NCI-H2227 (cell line): ENCODE measurements at regions not wholly inside any gene's neighbourhood (a gene's known extent, or its start where the extent isn't known, plus 50 kb on each side); places are given as distances from the start of the nearest gene placed in this dataset.
A peak's percentile ranks its signal among the peaks of the same experiment; 100 is the strongest.

Experiments used
- DNase-seq: peaks from one replicate; lab custom pipeline; 2025; ENCODE audit not compliant: unreplicated experiment; lab: John Stamatoyannopoulos, UW

- DNase-seq = no peak
These were observed 245.8 kb upstream of the JAG1 start for GRCh38 chr20:10919396-10920140.

DNA sequence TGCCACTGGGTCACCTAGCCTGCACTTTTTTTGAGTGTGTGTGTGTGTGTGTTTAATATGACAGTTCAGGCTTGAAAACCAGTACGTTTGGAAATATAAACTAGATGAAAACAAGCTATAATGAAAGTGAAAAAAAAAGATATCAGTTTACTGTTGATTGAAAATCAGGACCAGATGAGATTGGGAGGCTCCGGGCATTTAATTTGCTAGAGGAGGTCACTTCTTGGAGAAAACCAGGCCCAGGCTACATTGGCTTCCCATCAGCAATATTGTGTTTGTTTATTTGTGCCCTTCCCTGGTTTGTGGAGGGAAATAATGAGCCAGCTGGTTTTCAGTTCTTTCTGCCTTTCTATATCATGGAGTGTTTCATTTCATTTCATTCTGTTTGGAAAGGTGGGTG is 246.6 kb upstream of the JAG1 start:
- no peak for DNase-seq

DNA sequence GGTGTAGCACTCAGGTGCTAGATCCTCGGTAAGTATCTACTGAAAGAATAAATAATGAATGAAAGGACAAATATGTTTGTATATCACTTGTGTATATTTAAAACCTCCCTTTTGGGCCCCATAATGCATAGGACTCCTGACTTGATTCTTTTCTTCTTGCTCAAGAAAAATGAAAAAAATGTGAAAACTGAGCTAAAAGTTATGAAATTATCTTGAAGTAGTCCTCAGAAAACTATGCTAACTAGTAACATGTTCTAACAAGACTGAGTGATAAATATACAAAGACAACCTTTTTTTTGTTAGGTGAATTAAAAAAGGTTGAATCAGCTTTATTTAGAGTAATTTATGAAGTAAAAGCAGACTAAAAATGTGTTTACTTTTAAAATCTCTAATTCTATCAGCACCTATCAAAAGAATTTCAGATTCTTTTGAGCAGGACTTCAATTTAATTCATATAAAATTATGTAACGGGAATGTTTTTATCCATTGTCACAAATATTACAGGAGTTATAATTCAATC is 247.8 kb upstream of the JAG1 start:
- DNase-seq = no peak

DNA sequence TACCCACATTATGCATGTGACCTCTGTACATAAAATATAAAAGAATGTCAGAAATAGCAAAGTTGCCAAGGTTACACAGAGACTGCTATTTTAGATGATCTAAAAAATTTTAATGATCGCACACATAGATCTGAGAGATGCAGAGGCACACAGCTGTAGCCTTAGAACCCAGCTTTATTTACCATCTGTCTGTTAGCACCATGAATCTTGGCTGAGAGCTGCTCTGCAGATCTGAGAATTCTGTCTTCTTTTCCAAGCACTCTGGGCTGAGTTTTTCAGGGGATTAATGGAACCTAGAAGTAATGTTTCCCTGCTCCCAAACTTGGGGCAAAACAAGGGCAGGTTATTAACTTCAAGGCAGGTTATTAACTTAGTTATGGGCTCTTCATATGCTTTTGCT is 248.7 kb upstream of the JAG1 start:
- DNase-seq = no peak

DNA sequence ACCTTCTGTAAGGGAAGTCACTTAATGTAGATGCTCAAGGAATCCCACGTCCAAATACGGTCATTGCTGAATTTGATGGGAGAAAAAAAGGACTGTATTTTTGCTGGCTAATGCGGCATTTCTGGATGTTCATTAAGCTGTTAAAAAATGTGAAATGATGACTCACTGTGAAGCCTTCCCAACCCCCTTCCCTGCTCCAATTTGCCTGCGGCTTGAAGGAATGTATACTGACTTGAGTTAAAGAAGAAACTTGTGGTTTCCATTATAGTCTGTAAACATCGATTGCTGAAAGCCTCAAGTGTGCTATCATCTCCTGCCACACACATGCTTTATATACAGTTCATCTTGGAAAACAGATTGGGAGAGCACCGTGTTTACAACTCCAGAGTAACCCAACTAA is 249.1 kb upstream of the JAG1 start:
- no peak for DNase-seq

DNA sequence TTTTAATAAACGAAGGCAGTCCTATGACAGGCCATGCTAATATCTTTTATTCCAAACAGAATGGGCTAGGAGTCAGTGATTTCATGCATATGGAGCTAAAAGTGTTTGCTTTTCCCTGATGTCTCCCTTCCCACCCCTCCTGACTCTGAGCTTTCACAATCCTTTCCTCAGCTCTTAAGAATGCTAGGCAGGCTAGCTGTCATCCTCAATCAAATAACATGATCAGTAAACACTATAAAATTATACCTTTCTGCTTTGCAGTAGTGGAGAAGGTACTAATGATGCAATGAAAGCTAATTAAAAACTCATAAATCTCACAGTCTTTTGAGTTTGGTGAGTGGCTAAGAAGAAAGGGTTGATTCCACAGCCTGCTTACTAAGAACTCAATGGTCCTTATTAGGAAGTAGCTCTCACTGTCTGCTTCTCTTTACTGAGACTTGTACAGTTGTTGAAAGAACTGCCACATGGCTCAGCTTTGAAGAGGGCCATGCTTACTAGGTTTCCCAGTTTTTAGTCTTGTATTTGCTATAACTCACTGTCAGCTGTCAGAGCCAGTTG is 250.9 kb upstream of the JAG1 start:
- peak; percentile 83 for DNase-seq

DNA sequence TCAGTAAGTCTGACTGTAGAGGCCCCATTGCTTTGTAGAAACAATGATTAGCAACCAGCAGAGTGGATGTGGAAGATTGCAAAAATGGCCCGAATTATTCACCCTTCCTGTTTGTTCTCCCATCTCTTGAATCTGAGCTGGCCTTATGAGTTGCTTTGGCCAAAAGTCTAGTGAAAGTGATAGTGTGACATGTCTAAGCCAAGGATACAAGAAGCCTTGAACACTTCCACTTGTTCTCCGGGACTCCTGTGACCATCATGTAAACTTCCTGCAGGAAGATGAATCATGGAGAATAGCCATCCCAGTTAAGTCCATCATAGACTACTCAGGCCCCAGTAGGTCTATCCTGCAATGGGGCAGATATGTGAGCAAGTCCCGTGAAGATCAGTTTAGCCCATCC is 252.0 kb upstream of the JAG1 start:
- DNase-seq = no peak

GRCh38 chr20:10927011-10927583 is 253.3 kb upstream of the JAG1 start:
- DNase-seq = no peak

DNA sequence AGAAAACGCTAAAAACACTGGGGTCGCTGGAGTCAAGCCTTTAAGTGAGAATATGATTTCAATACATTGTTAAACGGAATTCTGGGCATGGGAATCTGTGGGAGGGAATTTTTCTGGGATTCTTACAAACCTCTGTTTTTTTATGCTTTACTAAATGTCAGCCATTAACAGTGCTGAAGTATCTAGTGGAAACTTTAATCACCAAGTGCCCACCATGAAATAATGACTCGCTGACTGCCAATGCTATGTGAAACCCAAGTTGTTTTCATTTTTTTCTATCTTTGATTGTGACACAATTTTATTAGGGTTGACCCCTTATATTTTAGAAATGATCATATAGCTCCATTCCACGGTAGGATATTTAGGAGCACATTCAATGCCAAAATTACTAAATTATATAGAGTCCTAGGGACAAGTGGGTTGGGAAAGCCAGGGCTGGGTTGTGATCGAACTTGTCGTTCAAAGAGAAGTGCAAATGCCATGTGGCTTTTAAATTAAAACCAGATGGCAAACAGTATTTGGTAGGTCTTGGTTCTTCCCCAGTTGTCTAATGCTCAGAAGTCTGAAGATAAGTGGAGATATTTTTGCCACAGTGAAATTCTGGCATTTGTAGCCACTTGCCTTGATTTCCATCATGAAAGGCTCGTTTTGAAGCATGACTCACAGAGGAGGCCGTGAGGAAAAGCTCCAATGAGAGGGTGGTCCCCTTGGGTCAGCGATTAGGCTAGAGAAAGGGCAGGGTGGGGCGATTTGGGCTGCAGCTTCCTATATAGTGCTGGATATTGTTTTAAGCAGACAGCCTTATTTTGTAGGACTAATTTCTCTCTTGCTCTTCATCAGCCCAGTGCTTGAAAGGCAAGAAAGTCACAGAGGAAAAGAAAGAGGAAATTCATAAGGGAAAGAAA is 254.4 kb upstream of the JAG1 start:
- no peak for DNase-seq

DNA sequence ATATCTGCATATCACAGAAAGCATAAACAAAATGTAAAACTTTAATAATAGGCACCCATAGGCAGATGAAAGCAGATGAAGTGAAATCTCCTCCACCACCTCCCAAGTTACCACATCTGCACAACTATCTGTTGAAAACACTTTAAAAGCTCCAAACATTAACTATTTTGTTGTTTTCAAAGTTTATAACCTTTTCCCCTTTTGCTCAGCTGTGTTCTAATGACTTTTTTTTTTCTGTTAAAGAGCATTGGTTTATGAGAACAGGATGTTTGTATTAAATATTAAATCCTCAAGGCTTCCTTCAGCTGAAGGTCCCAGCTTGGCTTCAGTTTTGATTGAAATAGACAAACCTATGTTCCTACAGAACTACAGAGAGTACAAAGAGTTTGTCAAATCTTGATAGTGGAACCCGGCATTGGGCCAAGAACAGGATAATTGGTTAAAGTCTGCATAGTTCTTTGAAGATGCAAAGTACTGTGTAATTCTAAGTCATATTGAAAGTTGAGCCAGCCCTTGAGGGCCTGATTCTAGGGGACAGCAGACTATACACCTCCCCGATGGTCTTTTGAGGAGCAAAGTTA is 255.1 kb upstream of the JAG1 start:
- no peak for DNase-seq

DNA sequence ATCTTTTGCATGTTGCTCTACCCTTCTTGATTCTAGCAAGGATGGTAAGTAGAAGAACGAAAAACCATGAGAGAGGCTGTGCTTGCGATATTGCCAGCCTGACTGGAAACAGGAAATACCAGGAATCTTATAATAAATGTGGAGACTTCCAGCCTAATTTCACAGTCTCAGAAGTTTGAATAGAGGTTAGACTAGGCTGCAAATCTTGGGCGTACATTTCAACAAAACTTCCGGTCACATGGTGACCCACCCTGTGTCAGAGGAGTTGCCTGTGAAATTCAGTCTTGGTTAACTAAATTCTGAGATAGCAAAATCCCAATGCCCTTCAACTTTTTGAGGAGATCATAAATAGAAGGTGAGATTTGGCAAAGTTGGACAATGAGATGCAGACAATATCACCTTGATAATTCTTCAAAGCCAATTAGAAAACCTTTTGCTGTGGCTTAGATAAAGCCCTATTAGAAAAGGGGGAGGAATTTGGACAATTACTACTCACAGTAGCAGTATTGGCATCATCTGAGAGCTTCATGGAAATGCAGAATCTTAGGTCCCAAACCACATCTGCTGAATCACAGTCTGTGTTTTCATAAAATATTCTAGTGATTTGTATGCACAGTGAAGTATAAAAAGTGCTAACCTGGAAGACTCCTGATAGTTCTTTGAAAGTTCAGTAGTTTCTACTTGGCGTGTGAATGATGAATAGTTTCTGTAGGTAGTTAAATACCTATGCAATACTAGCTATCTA is 262.0 kb upstream of the JAG1 start:
- no peak for DNase-seq

DNA sequence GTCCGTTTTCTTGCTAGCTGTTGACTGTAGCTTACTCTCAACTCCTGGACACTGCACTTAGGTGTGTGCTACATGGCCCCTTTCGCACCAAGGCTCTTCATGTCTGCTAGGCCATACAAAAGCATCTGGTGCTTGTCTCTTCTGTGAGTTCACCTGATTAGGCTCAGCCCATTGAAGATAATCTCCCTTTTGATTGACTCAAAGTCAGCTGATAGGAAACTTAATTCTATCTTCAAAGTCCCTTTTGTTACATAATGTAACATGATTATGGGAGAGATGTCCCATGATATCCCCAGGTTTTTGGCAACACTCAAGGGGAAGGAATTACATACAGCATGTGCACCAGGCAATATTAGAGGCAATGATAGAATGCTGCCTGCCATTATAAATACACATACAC is 263.0 kb upstream of the JAG1 start:
- no peak for DNase-seq

- DNase-seq = no peak
These were observed 265.6 kb upstream of the JAG1 start for GRCh38 chr20:10939331-10939941.

GRCh38 chr20:10940941-10941340 is 267.1 kb upstream of the JAG1 start:
- DNase-seq = no peak

GRCh38 chr20:10943686-10944265 is 270.0 kb upstream of the JAG1 start:
- DNase-seq = no peak

DNA sequence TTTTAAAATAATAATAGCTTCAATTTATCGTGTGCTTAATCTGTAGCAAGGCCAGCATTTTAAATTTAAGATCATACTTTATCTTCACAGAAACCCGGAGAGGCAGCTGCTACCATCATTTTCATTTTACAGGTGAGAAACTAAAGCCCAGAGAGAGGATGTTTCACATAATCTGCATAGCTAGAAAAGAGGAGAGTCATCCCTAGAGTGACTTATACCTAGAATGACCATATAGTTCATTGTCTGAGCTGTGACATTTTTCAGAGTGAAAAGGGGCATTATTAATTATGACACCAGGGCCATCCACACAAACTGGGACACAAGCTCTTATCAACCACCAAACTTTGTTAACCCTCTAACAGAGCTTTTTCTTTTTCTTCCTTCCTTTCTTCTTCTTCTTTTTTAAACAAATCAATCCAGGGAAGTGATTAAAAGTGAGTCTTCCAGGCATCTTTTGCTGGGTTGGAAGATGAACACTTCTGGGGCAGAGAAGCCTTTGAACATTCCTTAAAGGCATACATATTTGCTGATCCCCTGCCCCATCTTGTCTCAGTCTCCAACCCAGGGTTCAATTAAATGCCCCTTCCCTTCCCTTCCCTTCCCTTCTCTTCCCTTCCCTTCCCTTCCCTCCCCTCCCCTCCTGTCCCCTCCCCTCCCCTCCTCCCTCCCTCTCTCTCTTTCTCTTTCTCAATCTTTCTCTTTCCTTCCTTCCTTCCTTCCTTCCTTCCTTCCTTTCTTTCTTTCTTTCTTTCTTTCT is 272.5 kb upstream of the JAG1 start:
- no peak for DNase-seq

DNA sequence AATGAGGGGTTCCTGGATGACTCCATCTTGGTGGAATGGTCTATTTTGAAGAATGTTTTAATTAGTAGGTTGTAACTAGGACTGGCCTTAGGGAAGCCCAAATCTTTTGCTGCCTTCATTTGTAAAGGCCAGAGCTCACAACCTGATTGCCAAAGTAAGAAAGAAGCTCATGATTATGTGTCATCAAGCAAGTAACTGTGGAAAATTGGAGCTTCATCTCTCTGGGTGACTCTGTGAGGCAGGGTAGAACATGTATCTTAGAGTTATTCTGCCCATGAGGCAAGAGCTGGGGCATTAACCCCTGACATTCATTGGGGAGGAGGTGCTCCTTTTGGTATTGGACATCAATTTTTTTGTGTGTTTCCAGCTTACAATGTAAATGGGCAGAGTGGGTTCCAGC is 273.9 kb upstream of the JAG1 start:
- no peak for DNase-seq

DNA sequence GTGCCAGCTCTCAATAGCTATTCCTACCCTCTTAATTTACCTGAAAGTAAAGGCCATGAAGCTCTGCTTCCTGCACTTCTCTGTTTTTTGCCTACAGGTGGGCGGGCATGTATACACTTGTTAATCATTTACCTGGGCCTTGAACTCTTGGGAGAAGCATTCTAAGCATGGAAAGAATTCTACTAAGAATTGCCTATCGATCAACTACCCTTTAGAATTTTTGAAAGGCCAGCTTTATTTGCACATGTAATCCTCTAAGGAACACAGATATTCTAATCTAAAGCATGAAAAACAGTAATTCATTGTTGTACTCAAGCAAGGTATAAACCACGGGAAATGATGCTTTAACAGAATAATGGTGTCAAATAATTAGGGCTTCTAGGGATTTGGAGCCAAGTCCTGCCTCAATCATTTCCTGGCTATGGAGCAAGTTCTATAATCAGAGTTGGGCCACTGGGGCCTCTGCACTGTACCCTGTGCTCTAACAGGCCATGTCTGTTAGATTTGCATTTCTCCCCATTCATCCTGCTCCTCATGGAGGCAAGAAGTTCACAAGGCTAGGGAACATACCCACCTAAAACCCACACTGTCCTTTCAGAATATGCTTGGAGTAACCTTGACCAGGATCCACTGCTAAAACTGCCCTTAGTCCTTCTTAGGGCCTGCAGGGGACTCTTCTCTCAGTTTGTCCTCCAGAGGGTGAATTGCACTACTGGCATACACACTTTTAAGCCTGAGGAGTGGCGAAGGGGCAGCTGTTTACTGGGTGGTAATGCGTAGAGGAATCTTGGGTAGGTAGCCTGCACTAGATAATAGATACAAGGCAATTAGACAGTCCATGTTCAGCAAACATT is 276.4 kb upstream of the JAG1 start:
- no peak for DNase-seq
